Bronchial epithelial cell (primary cell): ENCODE measurements at regions not wholly inside any gene's neighbourhood (a gene's known extent, or its start where the extent isn't known, plus 50 kb on each side); places are given as distances from the start of the nearest gene placed in this dataset.

Experiments used
- DNase-seq: peaks from one replicate; pipeline ENCODE4 v3.0.0-alpha.2; 2010; ENCODE audit warnings: low read depth
- FAIRE-seq: peaks from 2 replicates; lab custom pipeline; 2011; peaks lifted over from hg19 to GRCh38; lab: Jason Lieb, UNC
- H3K27me3 ChIP-seq: 2 replicates; pipeline ENCODE4 v1.5.1; 2011; ENCODE audit warnings: low read length; ENCODE audit not compliant: control insufficient read depth, insufficient read depth
- H3K36me3 ChIP-seq: 2 replicates; pipeline ENCODE4 v1.5.1; 2011; ENCODE audit warnings: low read length; ENCODE audit not compliant: control insufficient read depth, insufficient read depth
- H3K4me3 ChIP-seq: 2 replicates; pipeline ENCODE4 v1.5.1; 2011; ENCODE audit warnings: mild to moderate bottlenecking, low read depth, low read length, control low read depth
- CTCF ChIP-seq: IDR thresholded peaks from 2 replicates; pipeline ENCODE4 v1.5.1; 2011; ENCODE audit warnings: mild to moderate bottlenecking, moderate library complexity, low read length, control low read depth, inconsistent platforms; ENCODE audit not compliant: insufficient read depth, severe bottlenecking

GRCh38 chr12:97267166-97267565, 195.4 kb upstream of the RMST start:
- DNase-seq (no peak), FAIRE-seq (no peak)
- Histone ChIP-seq H3K36me3 (no peaks in the 10 kb centered on the region), H3K27me3 (no peaks in the 10 kb centered on the region), H3K4me3 (no peak overlapping the region)
- TF ChIP-seq CTCF, result no peak

GRCh38 chr12:97267594-97268202, 194.9 kb upstream of the RMST start:
- no peak for DNase-seq
- Histone ChIP-seq H3K36me3 (no peaks in the 10 kb centered on the region), H3K4me3 (no peak overlapping the region), H3K27me3 (no peaks in the 10 kb centered on the region)
- no peak for FAIRE-seq
- TF ChIP-seq CTCF, result no peak

GRCh38 chr12:97272471-97272870, 190.1 kb upstream of the RMST start:
- FAIRE-seq (no peak), DNase-seq (no peak)

GRCh38 chr12:97274386-97274785, 188.2 kb upstream of the RMST start:
- Histone ChIP-seq H3K27me3 (peaks cover 3% of the 10 kb centered on the region), H3K36me3 (no peaks in the 10 kb centered on the region), H3K4me3 (no peak overlapping the region)
- DNase-seq, result no peak
- FAIRE-seq, result no peak
- TF ChIP-seq CTCF, result no peak

More at GRCh38 chr12:97272471-97272870, 190.1 kb upstream of the RMST start:
- no peaks in the 10 kb centered on the region for H3K36me3 ChIP-seq
- H3K27me3 ChIP-seq, result peaks cover 3% of the 10 kb centered on the region
- no peak overlapping the region for H3K4me3 ChIP-seq
- TF ChIP-seq CTCF, result no peak

- Histone ChIP-seq H3K4me3 (no peak overlapping the region), H3K36me3 (no peaks in the 10 kb centered on the region), H3K27me3 (peaks cover 3% of the 10 kb centered on the region)
- FAIRE-seq, result no peak
- no peak for TF ChIP-seq CTCF
- no peak for DNase-seq
Measured at GRCh38 chr12:97275256-97275655, 187.3 kb upstream of the RMST start.
